IMR-90 (cell line): ENCODE measurements at regions not wholly inside any gene's neighbourhood (a gene's known extent, or its start where the extent isn't known, plus 50 kb on each side); places are given as distances from the start of the nearest gene placed in this dataset.

Experiments
- ATAC-seq: fragments of 200-7000 bp; cut with Tn5 transposase; 2 replicates; pipeline ENCODE4 v1.9.1; 2020; ENCODE audit warnings: low read depth, mild to moderate bottlenecking, moderate library complexity
- BruUV-seq: library from RNA; stranded (reverse); fragments of 400-500 nt; replicated peaks from 2 replicates; lab custom pipeline; 2021; lab: Mats Ljungman, UMichigan
- CTCF ChIA-PET: fragments of 300-600 bp; formaldehyde crosslinking; extraction: SDS; loops from one replicate; lab custom pipeline; 2021; ENCODE audit warnings: antibody characterized with exemption; lab: Yijun Ruan, JAX
- POLR2A ChIA-PET: fragments of 300-600 bp; sonication (Branson Sonifier 250); formaldehyde crosslinking; loops from one replicate; lab custom pipeline; 2022; ENCODE audit warnings: antibody characterized with exemption; ENCODE audit not compliant: unreplicated experiment; lab: Charles Lee
- DNase-seq: peaks from one replicate; pipeline ENCODE4 v3.0.0; 2013
- H2AFZ ChIP-seq: replicated peaks from 2 replicates; pipeline ENCODE3; 2013; ENCODE audit warnings: low read length, mild to moderate bottlenecking; ENCODE audit not compliant: poor library complexity
- H2AK5ac ChIP-seq: 2 replicates; pipeline ENCODE4 v1.6.1; 2013; ENCODE audit warnings: low read depth, low read length, inconsistent platforms
- H2AK9ac ChIP-seq: replicated peaks from 2 replicates; pipeline ENCODE3; 2013; ENCODE audit warnings: mild to moderate bottlenecking, low read depth, low read length, moderate library complexity; ENCODE audit not compliant: poor library complexity
- H2BK120ac ChIP-seq: 2 replicates; pipeline ENCODE4 v1.6.1; 2013; ENCODE audit warnings: low read depth, low read length, inconsistent platforms
- H2BK15ac ChIP-seq: 3 replicates; pipeline ENCODE4 v1.6.1; 2013; ENCODE audit warnings: low read depth, low read length, inconsistent platforms
- H2BK20ac ChIP-seq: 2 replicates; pipeline ENCODE4 v1.6.1; 2013; ENCODE audit warnings: low read depth, mild to moderate bottlenecking, inconsistent platforms, low read length, moderate library complexity
- H2BK5ac ChIP-seq: 2 replicates; pipeline ENCODE4 v1.6.1; 2013; ENCODE audit warnings: mild to moderate bottlenecking, low read depth, low read length, inconsistent platforms; ENCODE audit not compliant: poor library complexity, severe bottlenecking
- H3K14ac ChIP-seq: replicated peaks from 2 replicates; pipeline ENCODE4 v1.6.1; 2013; ENCODE audit warnings: low read depth, low read length, inconsistent platforms
- H3K18ac ChIP-seq: 2 replicates; pipeline ENCODE4 v1.6.1; 2013; ENCODE audit warnings: low read depth, low read length, control low read depth
- H3K23ac ChIP-seq: 2 replicates; pipeline ENCODE4 v1.6.1; 2013; ENCODE audit warnings: low read depth, low read length, inconsistent platforms
- H3K27ac ChIP-seq: 2 replicates; pipeline ENCODE4 v1.5.1; 2013; ENCODE audit warnings: mild to moderate bottlenecking, control low read depth, low read length; ENCODE audit not compliant: insufficient read depth
- H3K27me3 ChIP-seq: 2 replicates; pipeline ENCODE4 v1.6.1; 2013; ENCODE audit warnings: low read length; ENCODE audit not compliant: control insufficient read depth, insufficient read depth
- H3K36me3 ChIP-seq: 2 replicates; pipeline ENCODE4 v1.6.1; 2013; ENCODE audit warnings: low read length, mixed read lengths; ENCODE audit not compliant: control insufficient read depth, insufficient read depth
- H3K4ac ChIP-seq: 2 replicates; pipeline ENCODE4 v1.6.1; 2013; ENCODE audit warnings: low read depth, low read length, inconsistent platforms
- H3K4me1 ChIP-seq: 2 replicates; pipeline ENCODE4 v1.6.1; 2013; ENCODE audit warnings: low read length, mixed read lengths; ENCODE audit not compliant: control insufficient read depth, insufficient read depth
- H3K4me2 ChIP-seq: 2 replicates; pipeline ENCODE4 v1.6.1; 2013; ENCODE audit warnings: low read depth, mild to moderate bottlenecking, control low read depth, low read length, moderate library complexity
- H3K4me3 ChIP-seq: 2 replicates; pipeline ENCODE4 v1.5.1; 2013; ENCODE audit warnings: low read depth, mild to moderate bottlenecking, control low read depth, low read length, moderate library complexity; ENCODE audit not compliant: insufficient read depth
- H3K56ac ChIP-seq: 2 replicates; pipeline ENCODE4 v1.6.1; 2013; ENCODE audit warnings: low read length, inconsistent platforms; ENCODE audit not compliant: insufficient read depth; ENCODE audit errors: extremely low read depth
- H3K79me1 ChIP-seq, 2 experiments: 2 replicates each; pipeline ENCODE4 v1.6.1; 2013; ENCODE audit warnings: low read length in 2 of 2, inconsistent platforms in 1 of 2, low read depth in 1 of 2
- H3K9ac ChIP-seq: 2 replicates; pipeline ENCODE4 v1.6.1; 2013; ENCODE audit warnings: low read depth, low read length, control low read depth
- H3K9me1 ChIP-seq: 2 replicates; pipeline ENCODE4 v1.6.1; 2013; ENCODE audit warnings: low read length, inconsistent platforms; ENCODE audit not compliant: insufficient read depth
- H3K9me3 ChIP-seq: 2 replicates; pipeline ENCODE4 v1.6.1; 2013; ENCODE audit warnings: low read length; ENCODE audit not compliant: control insufficient read depth, insufficient read depth
- H4K20me1 ChIP-seq: 2 replicates; pipeline ENCODE4 v1.6.1; 2013; ENCODE audit warnings: low read length, inconsistent platforms; ENCODE audit not compliant: insufficient read depth
- H4K5ac ChIP-seq: 2 replicates; pipeline ENCODE4 v1.6.1; 2013; ENCODE audit warnings: mild to moderate bottlenecking, low read depth, low read length, control low read depth
- H4K8ac ChIP-seq, 2 experiments: 2 replicates each; pipeline ENCODE4 v1.6.1; 2013; ENCODE audit warnings: low read depth in 2 of 2, low read length in 2 of 2, control low read depth in 1 of 2, inconsistent platforms in 1 of 2
- H4K91ac ChIP-seq: 2 replicates; pipeline ENCODE4 v1.6.1; 2013; ENCODE audit warnings: low read depth, low read length, inconsistent platforms; ENCODE audit not compliant: insufficient read depth
- BHLHE40 ChIP-seq: fragments of 150-350 bp; IDR thresholded peaks from 2 replicates; pipeline ENCODE4 v1.6.1; 2016; ENCODE audit warnings: mild to moderate bottlenecking, low read depth, low read length
- CEBPB ChIP-seq: IDR thresholded peaks from 2 replicates; pipeline ENCODE4 v1.6.1; 2012; ENCODE audit warnings: low read depth, low read length, improper control_type of control experiment
- CHD1 ChIP-seq: IDR thresholded peaks from 2 replicates; pipeline ENCODE4 v1.6.1; 2012; ENCODE audit warnings: low read depth, low read length, improper control_type of control experiment
- FOS ChIP-seq: fragments of 150-350 bp; IDR thresholded peaks from 2 replicates; pipeline ENCODE4 v1.6.1; 2016; ENCODE audit warnings: low read depth, low read length
- MAFK ChIP-seq: IDR thresholded peaks from 2 replicates; pipeline ENCODE4 v1.6.1; 2012; ENCODE audit warnings: low read depth, low read length, improper control_type of control experiment
- MAZ ChIP-seq: IDR thresholded peaks from 2 replicates; pipeline ENCODE4 v1.6.1; 2012; ENCODE audit warnings: low read depth, mild to moderate bottlenecking, low read length, improper control_type of control experiment, moderate library complexity, borderline replicate concordance
- MXI1 ChIP-seq: IDR thresholded peaks from 2 replicates; pipeline ENCODE4 v1.6.1; 2012; ENCODE audit warnings: low read depth, mild to moderate bottlenecking, low read length, moderate library complexity, borderline replicate concordance
- NFE2L2 ChIP-seq: fragments of 150-350 bp; IDR thresholded peaks from 2 replicates; pipeline ENCODE4 v1.6.1; 2016; ENCODE audit warnings: low read depth, mild to moderate bottlenecking, low read length
- POLR2A ChIP-seq: IDR thresholded peaks from 2 replicates; pipeline ENCODE4 v1.6.1; 2012; ENCODE audit warnings: mild to moderate bottlenecking, low read depth, low read length
- RCOR1 ChIP-seq: IDR thresholded peaks from 2 replicates; pipeline ENCODE4 v1.6.1; 2012; ENCODE audit warnings: mild to moderate bottlenecking, low read length, improper control_type of control experiment; ENCODE audit not compliant: insufficient replicate concordance
- WGBS, 2 experiments: methylation state at CpG; one replicate each; pipeline versions ENCODE4 v1.1.5 to v1.1.7; 2013; ENCODE audit warnings: missing lambda C conversion rate in 2 of 2; ENCODE audit not compliant: insufficient read length in 1 of 2; ENCODE audit errors: extremely low coverage in 2 of 2; 5-methylcytosine and 5-hydroxymethylcytosine counted together
- dilution Hi-C: fragments of 300-500 bp; cut with HindIII; formaldehyde crosslinking; loops from one replicate; pipeline ENCODE4 v1.14.3; 2018; ENCODE audit warnings: low sequenced_read_pairs; ENCODE audit not compliant: unreplicated experiment
- in situ Hi-C: fragments of 300-500 bp; cut with MboI; formaldehyde crosslinking; loops from 3 replicates; pipeline ENCODE4 v1.14.3; 2019; ENCODE audit warnings: low sequenced_read_pairs, inconsistent platforms, mixed read lengths
- intact Hi-C: fragments of 100-400 bp; cut with micrococcal nuclease; formaldehyde crosslinking; loops from 2 replicates; pipeline ENCODE4 v1.10.0; 2022
- TF ChIP-seq, protein P1 (sequence below): conservative IDR thresholded peaks from 2 replicates; pipeline ENCODE4 v1.5.1; 2012; ENCODE audit warnings: mild to moderate bottlenecking, low read depth, low read length, improper control_type of control experiment
- TF ChIP-seq, protein P2 (sequence below): fragments of 150-350 bp; IDR thresholded peaks from 2 replicates; pipeline ENCODE4 v1.6.1; 2017; ENCODE audit warnings: mild to moderate bottlenecking, antibody characterized with exemption, low read length, low read depth
- TF ChIP-seq, protein P3 (sequence below): fragments of 150-350 bp; IDR thresholded peaks from 2 replicates; pipeline ENCODE4 v1.6.1; 2016; ENCODE audit warnings: low read depth, mild to moderate bottlenecking, low read length, moderate library complexity, borderline replicate concordance

DNA sequence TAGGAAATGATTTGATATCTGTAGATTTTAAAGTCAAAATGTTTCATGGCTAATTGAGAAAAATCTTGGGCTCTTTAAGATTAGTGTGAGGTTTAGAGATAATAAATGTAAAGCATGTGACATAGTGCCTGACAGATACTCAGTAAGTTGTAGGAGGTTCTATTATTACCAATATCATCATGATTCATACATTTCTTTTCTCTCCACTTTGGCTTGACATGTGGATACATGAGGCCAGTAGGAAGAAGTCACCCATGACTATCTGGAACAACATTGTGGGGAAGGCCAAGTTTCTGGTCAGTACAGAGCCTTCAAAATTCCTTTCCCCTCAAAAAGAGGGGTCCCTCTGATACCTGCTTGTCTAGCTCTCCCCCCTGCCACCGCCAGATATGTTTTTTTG, 91.2 kb upstream of the SORBS2 start:
- Histone ChIP-seq H2AK5ac (no peak overlapping the region), H3K36me3 (no peaks in the 10 kb centered on the region), H3K9me1 (no peaks in the 10 kb centered on the region), H3K4me1 (no peaks in the 10 kb centered on the region), H4K20me1 (no peaks in the 10 kb centered on the region), H3K9ac (no peak overlapping the region), H2BK15ac (no peak overlapping the region), H2BK5ac (no peak overlapping the region), H3K4ac (no peak overlapping the region), H3K27me3 (peaks cover 24% of the 10 kb centered on the region), H4K91ac (no peak overlapping the region), H3K14ac (no peak overlapping the region), H3K56ac (no peak overlapping the region), H2AFZ (no peak overlapping the region), H3K4me2 (no peak overlapping the region), H3K23ac (no peak overlapping the region), H4K8ac (no peak overlapping the region), H3K18ac (no peak overlapping the region), H3K79me1 (no peaks in the 10 kb centered on the region), H2BK20ac (no peak overlapping the region), H3K27ac (no peak overlapping the region), H3K9me3 (no peaks in the 10 kb centered on the region), H4K5ac (no peak overlapping the region), H2AK9ac (no peak overlapping the region), H2BK120ac (no peak overlapping the region), H3K4me3 (no peak overlapping the region)
- WGBS, 2 experiments, result no CpG with 5 or more reads among the region's 1 CpG
- dilution Hi-C loops, result no loop called here
- no TSS peak for BruUV-seq
- ATAC-seq (no peak), DNase-seq (no peak)
- TF ChIP-seq MXI1 (no peak), BHLHE40 (no peak), MAZ (no peak), CEBPB (no peak), NFE2L2 (no peak), RCOR1 (no peak), POLR2A (no peak), FOS (no peak), MAFK (no peak), CHD1 (no peak)
- TF ChIP-seq, protein P1, sequence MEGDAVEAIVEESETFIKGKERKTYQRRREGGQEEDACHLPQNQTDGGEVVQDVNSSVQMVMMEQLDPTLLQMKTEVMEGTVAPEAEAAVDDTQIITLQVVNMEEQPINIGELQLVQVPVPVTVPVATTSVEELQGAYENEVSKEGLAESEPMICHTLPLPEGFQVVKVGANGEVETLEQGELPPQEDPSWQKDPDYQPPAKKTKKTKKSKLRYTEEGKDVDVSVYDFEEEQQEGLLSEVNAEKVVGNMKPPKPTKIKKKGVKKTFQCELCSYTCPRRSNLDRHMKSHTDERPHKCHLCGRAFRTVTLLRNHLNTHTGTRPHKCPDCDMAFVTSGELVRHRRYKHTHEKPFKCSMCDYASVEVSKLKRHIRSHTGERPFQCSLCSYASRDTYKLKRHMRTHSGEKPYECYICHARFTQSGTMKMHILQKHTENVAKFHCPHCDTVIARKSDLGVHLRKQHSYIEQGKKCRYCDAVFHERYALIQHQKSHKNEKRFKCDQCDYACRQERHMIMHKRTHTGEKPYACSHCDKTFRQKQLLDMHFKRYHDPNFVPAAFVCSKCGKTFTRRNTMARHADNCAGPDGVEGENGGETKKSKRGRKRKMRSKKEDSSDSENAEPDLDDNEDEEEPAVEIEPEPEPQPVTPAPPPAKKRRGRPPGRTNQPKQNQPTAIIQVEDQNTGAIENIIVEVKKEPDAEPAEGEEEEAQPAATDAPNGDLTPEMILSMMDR, result no peak
- TF ChIP-seq, protein P2, sequence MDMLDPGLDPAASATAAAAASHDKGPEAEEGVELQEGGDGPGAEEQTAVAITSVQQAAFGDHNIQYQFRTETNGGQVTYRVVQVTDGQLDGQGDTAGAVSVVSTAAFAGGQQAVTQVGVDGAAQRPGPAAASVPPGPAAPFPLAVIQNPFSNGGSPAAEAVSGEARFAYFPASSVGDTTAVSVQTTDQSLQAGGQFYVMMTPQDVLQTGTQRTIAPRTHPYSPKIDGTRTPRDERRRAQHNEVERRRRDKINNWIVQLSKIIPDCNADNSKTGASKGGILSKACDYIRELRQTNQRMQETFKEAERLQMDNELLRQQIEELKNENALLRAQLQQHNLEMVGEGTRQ, result no peak
- TF ChIP-seq, protein P3, sequence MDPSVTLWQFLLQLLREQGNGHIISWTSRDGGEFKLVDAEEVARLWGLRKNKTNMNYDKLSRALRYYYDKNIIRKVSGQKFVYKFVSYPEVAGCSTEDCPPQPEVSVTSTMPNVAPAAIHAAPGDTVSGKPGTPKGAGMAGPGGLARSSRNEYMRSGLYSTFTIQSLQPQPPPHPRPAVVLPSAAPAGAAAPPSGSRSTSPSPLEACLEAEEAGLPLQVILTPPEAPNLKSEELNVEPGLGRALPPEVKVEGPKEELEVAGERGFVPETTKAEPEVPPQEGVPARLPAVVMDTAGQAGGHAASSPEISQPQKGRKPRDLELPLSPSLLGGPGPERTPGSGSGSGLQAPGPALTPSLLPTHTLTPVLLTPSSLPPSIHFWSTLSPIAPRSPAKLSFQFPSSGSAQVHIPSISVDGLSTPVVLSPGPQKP, result no peak
- intact Hi-C loops, result no loop called here
- POLR2A ChIA-PET, result no interaction called here
- in situ Hi-C loops, result no loop called here
- CTCF ChIA-PET, result no interaction called here
